ENCODE measurements at regions not wholly inside any gene's neighbourhood (a gene's known extent, or its start where the extent isn't known, plus 50 kb on each side); places are given as distances from the start of the nearest gene placed in this dataset.

DNA sequence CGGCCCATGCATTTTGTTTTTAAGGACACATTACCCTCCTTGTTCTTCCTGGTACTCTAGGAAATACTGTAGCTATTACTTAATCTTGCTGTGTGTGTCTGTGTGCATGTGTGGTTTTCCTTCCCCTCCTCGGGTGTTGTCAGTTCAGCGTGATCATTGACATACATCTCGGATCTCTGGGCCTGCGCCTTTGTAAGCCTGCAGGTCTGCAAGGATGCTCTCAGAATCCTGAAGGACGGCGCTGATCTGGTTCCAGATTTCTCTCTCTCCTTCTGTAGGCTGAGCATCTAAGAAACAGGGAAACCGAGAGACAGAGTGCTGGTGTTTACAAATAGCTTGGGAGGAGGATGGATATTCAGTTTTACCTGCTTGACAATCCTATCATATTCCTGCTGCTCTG lies 100.2 kb downstream of the CYRIA start:
- WGBS, 2 experiments (ENCODE audit: extremely low coverage in 2 of 2, insufficient read length in 1 of 2) = 80% methylated on average over 1 of the region's 8 CpGs; no CpG with 5 or more reads in 1 of the 2 experiments
- no peak for ATAC-seq (ENCODE audit: low read depth)

More for the DNA sequence above, 100.2 kb downstream of the CYRIA start:
- Histone ChIP-seq H3K56ac (ENCODE audit: extremely low read depth, insufficient read depth, low read length) (no peak overlapping the region), H2AK9ac (replicated peaks; ENCODE audit: low read depth, low read length, poor library complexity) (no peak overlapping the region), H4K91ac (ENCODE audit: insufficient read depth, low read depth, low read length) (no peak overlapping the region), H3K4me3 (ENCODE audit: insufficient read depth, low read depth, low read length) (no peak overlapping the region), H2BK5ac (ENCODE audit: low read depth, low read length, poor library complexity, severe bottlenecking) (no peak overlapping the region), H3K9me3 (ENCODE audit: control insufficient read depth, insufficient read depth, low read length) (no peaks in the 10 kb centered on the region), H2AFZ (replicated peaks; ENCODE audit: low read length, poor library complexity) (no peak overlapping the region), H3K9ac (ENCODE audit: low read depth, low read length) (no peak overlapping the region), H3K4ac (ENCODE audit: low read depth, low read length) (no peak overlapping the region), H3K23ac (ENCODE audit: low read depth, low read length) (no peak overlapping the region), H2BK15ac (ENCODE audit: low read depth, low read length) (no peak overlapping the region), H2BK20ac (ENCODE audit: low read depth, low read length) (no peak overlapping the region), H2AK5ac (ENCODE audit: low read depth, low read length) (no peak overlapping the region), H3K18ac (ENCODE audit: low read depth, low read length) (no peak overlapping the region), H3K4me1 (ENCODE audit: control insufficient read depth, insufficient read depth, low read length) (no peaks in the 10 kb centered on the region), H3K27ac (ENCODE audit: insufficient read depth, low read length) (no peak overlapping the region), H3K36me3 (ENCODE audit: control insufficient read depth, insufficient read depth, low read length) (peaks cover 8% of the 10 kb centered on the region; the same call in 1 of the 2 replicates), H2BK120ac (ENCODE audit: low read depth, low read length) (no peak overlapping the region), H3K4me2 (ENCODE audit: low read depth, low read length) (no peak overlapping the region), H3K27me3 (ENCODE audit: control insufficient read depth, insufficient read depth, low read length) (no peaks in the 10 kb centered on the region), H3K9me1 (ENCODE audit: insufficient read depth, low read length) (no peaks in the 10 kb centered on the region), H3K79me1 (ENCODE audit: low read depth in 1 of 2, low read length in 2 of 2) (no peaks in the 10 kb centered on the region), H4K5ac (ENCODE audit: low read depth, low read length) (no peak overlapping the region), H4K20me1 (ENCODE audit: insufficient read depth, low read length) (no peaks in the 10 kb centered on the region), H4K8ac (ENCODE audit: low read depth in 2 of 2, low read length in 2 of 2) (no peak overlapping the region), H3K14ac (replicated peaks; ENCODE audit: low read depth, low read length) (no peak overlapping the region)
- POLR2A ChIA-PET (ENCODE audit: unreplicated experiment) = no interaction called here
- CTCF ChIA-PET = no interaction called here
- TF ChIP-seq RFX5 (IDR thresholded peaks at IDR 0.05; ENCODE audit: low read depth, low read length) = no peak
- TF ChIP-seq BHLHE40 (IDR thresholded peaks at IDR 0.05; ENCODE audit: low read depth, low read length) = no peak
- no peak for TF ChIP-seq MXI1 (IDR thresholded peaks at IDR 0.05; ENCODE audit: borderline replicate concordance, low read depth, low read length)
- TF ChIP-seq RAD21 (IDR thresholded peaks at IDR 0.05; ENCODE audit: low read length) = no peak
- no peak for TF ChIP-seq POLR2A (IDR thresholded peaks at IDR 0.05; ENCODE audit: low read depth, low read length)
- TF ChIP-seq, protein P1, sequence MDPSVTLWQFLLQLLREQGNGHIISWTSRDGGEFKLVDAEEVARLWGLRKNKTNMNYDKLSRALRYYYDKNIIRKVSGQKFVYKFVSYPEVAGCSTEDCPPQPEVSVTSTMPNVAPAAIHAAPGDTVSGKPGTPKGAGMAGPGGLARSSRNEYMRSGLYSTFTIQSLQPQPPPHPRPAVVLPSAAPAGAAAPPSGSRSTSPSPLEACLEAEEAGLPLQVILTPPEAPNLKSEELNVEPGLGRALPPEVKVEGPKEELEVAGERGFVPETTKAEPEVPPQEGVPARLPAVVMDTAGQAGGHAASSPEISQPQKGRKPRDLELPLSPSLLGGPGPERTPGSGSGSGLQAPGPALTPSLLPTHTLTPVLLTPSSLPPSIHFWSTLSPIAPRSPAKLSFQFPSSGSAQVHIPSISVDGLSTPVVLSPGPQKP (IDR thresholded peaks at IDR 0.05; ENCODE audit: borderline replicate concordance, low read depth, low read length) = no peak
- TF ChIP-seq RCOR1 (IDR thresholded peaks at IDR 0.05; ENCODE audit: insufficient replicate concordance, low read length) = no peak
- no peak for TF ChIP-seq MAZ (IDR thresholded peaks at IDR 0.05; ENCODE audit: borderline replicate concordance, low read depth, low read length)
- BruUV-seq (replicated peaks) = no TSS peak
- in situ Hi-C loops (cut with MboI; ENCODE audit: low sequenced_read_pairs) = no loop called here
- dilution Hi-C loops (cut with HindIII; ENCODE audit: low sequenced_read_pairs, unreplicated experiment) = no loop called here
- DNase-seq = no peak
- intact Hi-C loops (cut with micrococcal nuclease) = no loop called here

Measured in IMR-90 (cell line).